GM12892 (cell line): ENCODE measurements at regions not wholly inside any gene's neighbourhood (a gene's known extent, or its start where the extent isn't known, plus 50 kb on each side); places are given as distances from the start of the nearest gene placed in this dataset.

Experiments
- DNase-seq: peaks from one replicate; pipeline ENCODE4 v3.0.0; 2011; ENCODE audit not compliant: insufficient read length
- FAIRE-seq: peaks from 2 replicates; lab custom pipeline; 2011; peaks lifted over from hg19 to GRCh38; lab: Jason Lieb, UNC
- POLR2A ChIP-seq: IDR thresholded peaks from 2 replicates; pipeline ENCODE4 v1.6.1; 2011; ENCODE audit warnings: low read depth, low read length, control low read depth
- POLR2AphosphoS5 ChIP-seq: IDR thresholded peaks from 2 replicates; pipeline ENCODE4 v1.6.1; 2011; ENCODE audit warnings: low read depth, low read length, control low read depth
- TAF1 ChIP-seq: IDR thresholded peaks from 2 replicates; pipeline ENCODE4 v1.6.1; 2011; ENCODE audit warnings: low read depth, mild to moderate bottlenecking, control low read depth, low read length, borderline replicate concordance

DNA sequence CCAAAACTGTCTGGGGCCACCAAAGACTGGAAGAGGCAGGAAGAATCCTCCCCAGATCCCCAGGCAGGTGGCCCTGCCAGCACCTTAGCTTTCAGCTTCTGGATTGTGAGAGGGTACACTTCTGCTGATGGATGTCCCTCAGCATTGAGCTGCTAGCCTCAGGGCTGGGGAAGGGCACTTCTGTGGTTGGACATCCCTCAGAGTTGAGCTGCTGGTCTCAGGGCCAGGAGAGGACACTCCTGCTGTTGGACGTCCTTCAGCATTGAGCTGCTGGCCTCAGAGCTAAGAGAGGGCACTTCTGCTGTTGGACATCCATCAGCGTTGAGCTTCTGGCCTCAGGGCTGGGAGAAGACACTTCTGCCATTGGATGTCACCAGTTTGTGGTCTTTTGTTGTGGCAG, 83.8 kb upstream of the FCN1 start:
- no peak for TF ChIP-seq TAF1
- TF ChIP-seq POLR2AphosphoS5 = no peak
- TF ChIP-seq POLR2A = no peak
- DNase-seq = no peak
- no peak for FAIRE-seq

DNA sequence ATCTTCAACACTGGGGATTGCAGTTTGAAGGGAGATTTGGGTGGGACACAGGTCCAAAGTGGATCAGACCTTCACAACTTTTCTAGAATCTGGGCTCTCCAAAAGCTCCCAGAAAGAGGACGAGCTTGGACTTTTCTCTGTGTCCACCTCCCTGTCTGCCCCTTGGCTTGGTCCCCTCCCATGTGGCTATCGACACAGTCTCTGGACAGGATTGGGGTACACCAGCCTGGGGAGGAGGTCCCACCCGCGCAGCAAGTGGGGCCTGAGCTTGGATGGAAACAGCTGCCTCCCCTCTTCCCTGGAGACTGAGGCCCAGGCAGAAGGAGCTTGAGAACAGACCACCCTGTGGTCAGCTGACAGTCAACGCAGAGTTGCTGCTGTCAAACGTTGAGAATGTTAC, 84.6 kb upstream of the FCN1 start:
- no peak for DNase-seq
- FAIRE-seq = no peak
- TF ChIP-seq POLR2AphosphoS5 (no peak), TAF1 (no peak), POLR2A (no peak)

DNA sequence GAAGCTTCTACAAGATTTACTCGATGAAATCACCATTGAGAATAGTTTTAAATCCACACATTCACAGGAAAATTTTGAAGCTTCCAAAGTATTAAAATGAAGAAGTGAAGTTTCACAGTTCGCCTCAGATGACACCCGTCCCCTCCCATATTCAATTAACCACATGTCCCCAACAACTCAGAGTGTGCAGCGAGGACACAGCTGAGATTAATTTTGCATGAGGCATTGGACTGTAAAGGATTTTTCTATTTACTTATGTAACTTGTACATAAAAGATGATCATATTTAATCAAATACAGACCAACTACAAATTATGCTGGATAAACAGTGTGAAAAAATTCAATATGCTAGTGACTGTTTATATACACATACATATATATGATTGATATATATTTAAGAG, 84.7 kb upstream of the OLFM1 start:
- no peak for DNase-seq
- TF ChIP-seq POLR2A (no peak), POLR2AphosphoS5 (no peak), TAF1 (no peak)
- no peak for FAIRE-seq

DNA sequence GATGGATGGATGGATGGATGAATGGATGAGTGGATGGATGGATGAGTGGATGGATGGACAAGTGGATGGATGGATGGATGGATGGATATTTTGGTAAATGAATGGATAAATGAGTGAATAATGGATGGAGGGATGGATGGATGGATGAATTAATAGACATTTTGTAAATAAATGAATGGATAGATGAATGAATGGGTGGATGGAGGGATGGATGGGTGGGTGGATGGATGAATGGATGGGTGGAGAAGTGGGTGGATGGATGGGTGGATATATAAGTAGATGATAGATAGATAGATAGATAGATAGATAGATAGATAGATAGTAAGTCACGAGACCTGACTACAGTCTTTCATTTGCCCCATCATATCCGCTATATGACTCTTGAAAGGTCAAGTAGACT, 82.7 kb upstream of the OLFM1 start:
- TF ChIP-seq TAF1 (no peak), POLR2A (no peak), POLR2AphosphoS5 (no peak)
- DNase-seq (no peak), FAIRE-seq (no peak)

DNA sequence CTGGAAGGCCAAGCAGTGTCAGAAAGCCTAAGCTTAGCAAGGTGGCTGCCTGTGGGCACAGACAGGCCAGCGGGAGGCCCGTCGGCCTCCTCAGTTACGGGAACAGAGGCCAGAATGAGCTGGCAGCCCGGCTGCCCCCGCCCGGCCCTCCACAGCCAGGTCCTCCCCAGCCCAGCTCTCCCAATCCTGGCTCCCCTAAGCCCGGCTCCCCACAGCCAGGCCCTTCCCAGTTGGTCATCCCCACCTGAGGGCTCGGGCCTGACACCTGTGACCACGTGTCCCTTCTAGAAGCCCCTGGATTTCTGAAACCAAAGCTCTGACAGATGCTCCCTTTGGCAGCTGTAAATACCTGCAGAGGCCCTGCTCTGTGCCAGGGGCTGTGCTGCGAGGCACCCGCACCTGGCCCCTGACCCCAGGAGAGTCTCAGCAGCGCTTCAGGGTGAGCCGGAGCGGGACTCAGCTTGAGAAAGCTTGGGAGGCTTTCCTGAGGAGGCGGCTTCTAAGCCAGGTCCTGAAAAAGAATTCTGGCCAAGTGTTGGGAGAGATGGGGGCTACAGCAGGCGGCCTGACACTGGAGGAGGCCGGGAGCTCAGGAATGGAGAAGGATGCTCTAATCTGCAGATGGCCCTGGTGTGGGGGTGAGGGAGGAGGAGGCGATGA, 80.4 kb upstream of the OLFM1 start:
- FAIRE-seq (no peak), DNase-seq (no peak)
- no peak for TF ChIP-seq POLR2A
- no peak for TF ChIP-seq POLR2AphosphoS5

DNA sequence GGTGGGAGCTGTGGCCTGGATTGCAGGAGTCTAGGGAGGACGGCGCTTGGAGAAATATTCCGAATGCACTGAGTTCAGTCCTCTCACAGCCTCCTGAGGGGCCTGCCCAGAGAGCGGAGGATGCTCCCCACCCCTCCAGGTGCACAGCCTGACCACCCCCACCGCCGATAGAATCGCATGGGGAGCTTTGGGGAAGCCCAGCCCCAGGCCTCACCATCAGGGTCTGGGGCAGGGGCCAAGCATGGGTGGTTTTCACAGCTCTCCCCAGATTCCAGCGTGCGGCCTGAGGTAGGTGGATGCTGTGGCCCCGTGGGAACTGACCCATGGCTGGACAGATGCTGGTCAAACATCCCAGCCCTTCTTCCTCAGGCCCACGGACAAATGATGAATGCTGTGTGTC, 79.9 kb upstream of the OLFM1 start:
- FAIRE-seq (no peak), DNase-seq (no peak)
- TF ChIP-seq POLR2AphosphoS5 (no peak), TAF1 (no peak), POLR2A (no peak)

DNA sequence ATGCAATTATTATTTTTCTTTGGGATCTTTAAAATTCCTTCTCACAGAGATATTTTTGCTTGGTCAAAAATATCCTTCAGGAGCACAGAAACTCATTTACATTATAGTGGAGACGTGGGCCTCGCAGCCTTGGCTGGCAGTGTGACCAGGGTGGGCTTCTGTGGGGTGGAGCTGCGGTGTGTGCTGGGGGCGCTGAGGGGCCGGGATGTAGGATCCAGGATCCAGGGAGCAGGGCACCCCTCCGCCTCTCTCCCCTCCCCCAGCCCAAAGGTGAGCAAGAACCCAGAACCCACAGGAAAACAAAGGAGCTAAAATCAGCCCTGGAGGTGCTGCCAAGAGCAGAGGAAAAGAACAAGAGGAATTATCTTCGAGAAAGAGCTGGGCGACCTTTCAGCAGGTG, 79.1 kb upstream of the OLFM1 start:
- TF ChIP-seq POLR2A (no peak), POLR2AphosphoS5 (no peak), TAF1 (no peak)
- no peak for DNase-seq
- FAIRE-seq = no peak

DNA sequence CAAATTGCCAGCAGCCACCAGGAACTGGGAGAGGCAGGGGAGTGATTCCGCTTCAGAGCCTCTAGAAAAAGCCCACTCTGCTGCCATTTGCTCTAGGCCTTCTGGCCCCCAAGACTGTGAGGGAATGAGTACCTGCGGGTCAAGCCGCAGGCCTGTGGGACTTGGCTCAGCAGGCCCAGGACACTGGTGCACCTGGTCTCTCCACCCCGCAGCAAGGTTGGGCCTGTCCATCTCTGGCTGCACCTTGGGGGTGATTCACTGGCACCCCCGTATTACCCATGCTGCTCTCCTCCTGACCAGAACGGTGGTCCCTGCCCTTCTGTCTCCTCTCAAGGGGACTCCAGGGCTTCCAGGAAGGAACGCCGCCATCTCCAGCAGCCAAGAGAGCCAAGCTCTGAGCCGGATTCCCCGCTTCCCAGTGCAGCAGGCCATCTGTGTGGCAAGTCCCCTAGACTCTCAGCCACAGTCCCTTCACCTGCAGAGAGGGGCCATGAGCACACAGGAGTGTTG, 78.4 kb upstream of the OLFM1 start:
- DNase-seq = no peak
- FAIRE-seq = no peak
- TF ChIP-seq POLR2A = no peak
- no peak for TF ChIP-seq POLR2AphosphoS5
- no peak for TF ChIP-seq TAF1

DNA sequence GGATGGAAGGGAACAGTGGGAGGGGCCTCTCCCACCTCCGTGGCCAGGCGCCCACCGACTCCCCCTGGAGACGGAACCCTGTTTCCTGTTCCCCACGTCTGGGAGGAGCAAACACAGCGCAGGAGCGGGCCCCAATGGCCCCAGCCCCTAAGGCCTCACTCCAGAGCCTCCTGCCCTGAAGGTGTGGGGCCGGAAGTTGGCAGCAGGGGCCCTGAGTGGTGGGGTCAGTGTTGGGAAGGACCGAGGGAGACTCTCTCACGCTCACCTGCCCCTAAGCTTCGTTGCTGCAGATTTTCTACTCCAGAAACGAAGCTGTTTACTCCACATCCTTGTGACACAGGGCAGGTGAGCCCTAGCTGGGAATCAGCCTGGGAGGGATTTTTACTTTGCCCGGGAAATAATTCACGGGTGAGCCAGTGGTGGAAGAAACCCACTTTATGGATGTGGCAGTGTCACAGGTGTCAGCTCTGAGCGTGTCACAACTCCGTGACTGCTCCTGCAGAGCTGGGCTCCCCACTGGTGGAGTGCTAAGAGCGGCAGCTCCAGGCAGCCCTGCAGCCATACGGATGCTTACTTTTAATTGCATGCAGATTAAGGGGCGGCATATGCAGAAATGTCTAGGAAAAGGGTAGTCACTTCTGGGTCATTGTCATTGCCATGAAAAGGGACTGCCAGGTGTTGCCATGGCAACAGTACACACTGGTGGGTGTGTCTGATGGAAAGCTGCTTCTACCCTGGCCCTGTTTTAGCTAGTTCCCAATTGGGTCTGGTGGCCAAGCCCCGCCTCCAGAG, 77.5 kb upstream of the OLFM1 start:
- TF ChIP-seq TAF1 (no peak), POLR2AphosphoS5 (no peak), POLR2A (no peak)
- DNase-seq (no peak), FAIRE-seq (no peak)

DNA sequence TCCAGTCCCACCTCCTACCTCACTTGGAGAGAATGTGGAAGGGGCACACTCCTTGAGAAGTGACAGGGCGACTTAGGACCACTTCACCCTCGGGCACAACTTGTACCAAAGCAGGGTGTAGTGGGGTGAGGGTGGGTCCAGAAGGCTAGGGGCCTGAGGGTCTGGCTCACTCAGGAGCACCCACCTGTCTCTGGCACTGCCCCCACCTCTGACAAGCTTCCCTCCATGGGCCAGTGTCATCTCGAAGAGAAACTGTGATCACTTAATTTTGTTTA, 76.9 kb upstream of the OLFM1 start:
- DNase-seq (no peak), FAIRE-seq (no peak)
- TF ChIP-seq POLR2A (no peak), TAF1 (no peak), POLR2AphosphoS5 (no peak)

DNA sequence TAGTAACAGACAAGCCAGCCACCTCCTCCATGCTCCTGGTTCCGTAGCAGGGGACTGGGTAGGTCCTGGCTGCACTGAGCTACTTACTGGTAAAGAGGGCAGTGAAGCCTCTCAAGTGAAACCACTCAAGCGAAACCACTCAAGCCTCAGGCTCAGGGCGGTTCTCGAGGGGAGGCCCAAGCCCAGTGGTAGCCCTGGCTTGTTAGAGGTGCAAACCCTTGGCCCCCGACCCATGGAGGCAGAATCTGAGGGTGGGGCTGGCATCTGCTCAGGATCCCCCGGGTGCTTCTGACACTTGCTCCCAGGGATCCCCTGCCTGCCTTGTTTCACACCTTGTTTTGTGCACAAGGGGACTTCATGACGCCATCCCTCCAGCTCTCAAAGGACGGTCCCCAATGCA, 76.5 kb upstream of the OLFM1 start:
- no peak for DNase-seq
- TF ChIP-seq POLR2A (no peak), TAF1 (no peak), POLR2AphosphoS5 (no peak)
- FAIRE-seq = no peak

DNA sequence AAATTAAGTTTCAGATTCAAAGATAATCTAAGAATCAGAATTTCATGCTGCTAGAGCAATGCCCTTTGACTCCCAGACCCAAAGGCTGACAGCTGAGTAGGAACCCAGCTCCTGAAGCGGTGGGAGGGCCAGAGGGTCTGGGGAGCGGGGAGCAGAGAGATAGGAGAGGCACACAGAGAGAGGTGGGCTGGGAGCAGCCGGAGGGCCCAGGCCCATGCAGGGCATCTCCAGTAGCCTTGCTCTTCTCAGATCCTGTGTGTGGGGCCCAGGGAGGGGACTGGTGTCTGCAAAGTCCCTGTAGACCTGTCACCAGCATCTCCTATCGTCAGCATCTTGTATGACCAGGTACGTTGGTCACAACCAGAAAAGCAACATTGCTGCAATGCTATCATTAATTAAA, 75.3 kb upstream of the OLFM1 start:
- no peak for FAIRE-seq
- no peak for TF ChIP-seq POLR2AphosphoS5
- no peak for TF ChIP-seq POLR2A
- TF ChIP-seq TAF1 = no peak
- DNase-seq = no peak
